ENCODE measurements at regions not wholly inside any gene's neighbourhood (a gene's known extent, or its start where the extent isn't known, plus 50 kb on each side); places are given as distances from the start of the nearest gene placed in this dataset.

DNA sequence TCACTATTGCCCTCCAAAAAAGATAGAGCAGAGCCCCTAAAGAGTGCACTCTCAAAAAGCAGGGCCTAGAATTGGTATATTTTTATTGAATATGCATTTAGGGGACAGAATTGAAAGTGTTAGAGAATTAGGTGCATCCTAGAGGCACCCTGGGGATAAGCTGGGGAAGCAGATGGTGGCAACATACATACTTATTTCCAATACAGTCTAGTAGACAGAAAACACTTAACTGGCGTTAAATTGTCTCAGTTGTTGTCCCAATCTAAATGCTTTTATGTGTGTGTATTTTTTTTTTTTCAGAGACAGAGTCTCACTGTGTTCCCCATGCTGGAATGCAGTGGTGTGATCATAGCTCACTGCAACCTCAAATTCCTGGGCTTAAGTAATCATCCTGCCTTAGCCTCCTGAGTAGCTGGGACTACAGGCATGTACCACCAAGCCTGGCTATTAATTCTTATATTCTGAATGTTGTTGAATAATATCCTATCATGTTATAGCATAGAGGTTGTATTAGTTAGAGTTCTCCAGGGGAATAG, 481.8 kb downstream of the GRXCR1 start:
- ATAC-seq (ENCODE audit: insufficient read depth, low FRiP score): no peak

DNA sequence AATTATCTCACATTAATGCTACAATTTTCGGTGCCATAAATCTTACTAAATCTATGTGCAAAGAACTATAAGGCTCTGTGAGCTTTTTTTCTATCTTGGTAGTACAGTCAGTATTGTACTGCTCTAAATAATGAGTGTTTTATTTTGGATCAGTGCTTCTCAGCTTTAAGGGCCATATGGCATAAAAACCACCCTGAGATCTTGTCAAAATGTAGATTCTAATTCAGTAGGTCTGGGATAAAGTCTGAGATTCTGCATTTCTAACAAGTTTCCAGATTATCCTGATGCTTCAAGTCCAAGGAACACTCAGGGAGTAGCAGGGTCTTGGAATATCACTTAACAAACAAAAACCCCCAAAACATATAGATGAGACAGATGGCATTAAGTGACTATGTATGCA, 486.5 kb downstream of the GRXCR1 start:
- 90 to 91% methylated on average over 1 of the region's 1 CpG for WGBS, 2 donors

More for the DNA sequence above, 481.8 kb downstream of the GRXCR1 start:
- WGBS, 2 donors: 67 to 70% methylated on average over 1 of the region's 1 CpG
- no peaks in the 10 kb centered on the region for H3K36me3 ChIP-seq (ENCODE audit: control insufficient read depth in 4 of 4, insufficient read depth in 4 of 4, low read length in 4 of 4)
- no peaks in the 10 kb centered on the region for H3K27me3 ChIP-seq (ENCODE audit: control insufficient read depth in 3 of 3, insufficient read depth in 3 of 3, low read length in 2 of 3)
- DNase-seq: no peak
- no peak overlapping the region for H3K4me3 ChIP-seq
- H3K9me3 ChIP-seq (ENCODE audit: control insufficient read depth in 4 of 4, insufficient read depth in 3 of 4, low read length in 3 of 4): peaks cover 0 to 4% (median 0%) of the 10 kb centered on the region in 4 donors
- TF ChIP-seq, protein P1, sequence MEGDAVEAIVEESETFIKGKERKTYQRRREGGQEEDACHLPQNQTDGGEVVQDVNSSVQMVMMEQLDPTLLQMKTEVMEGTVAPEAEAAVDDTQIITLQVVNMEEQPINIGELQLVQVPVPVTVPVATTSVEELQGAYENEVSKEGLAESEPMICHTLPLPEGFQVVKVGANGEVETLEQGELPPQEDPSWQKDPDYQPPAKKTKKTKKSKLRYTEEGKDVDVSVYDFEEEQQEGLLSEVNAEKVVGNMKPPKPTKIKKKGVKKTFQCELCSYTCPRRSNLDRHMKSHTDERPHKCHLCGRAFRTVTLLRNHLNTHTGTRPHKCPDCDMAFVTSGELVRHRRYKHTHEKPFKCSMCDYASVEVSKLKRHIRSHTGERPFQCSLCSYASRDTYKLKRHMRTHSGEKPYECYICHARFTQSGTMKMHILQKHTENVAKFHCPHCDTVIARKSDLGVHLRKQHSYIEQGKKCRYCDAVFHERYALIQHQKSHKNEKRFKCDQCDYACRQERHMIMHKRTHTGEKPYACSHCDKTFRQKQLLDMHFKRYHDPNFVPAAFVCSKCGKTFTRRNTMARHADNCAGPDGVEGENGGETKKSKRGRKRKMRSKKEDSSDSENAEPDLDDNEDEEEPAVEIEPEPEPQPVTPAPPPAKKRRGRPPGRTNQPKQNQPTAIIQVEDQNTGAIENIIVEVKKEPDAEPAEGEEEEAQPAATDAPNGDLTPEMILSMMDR (IDR thresholded peaks at IDR 0.05; ENCODE audit: control extremely low read depth, extremely low read depth): no peak
- no peak overlapping the region for H3K9ac ChIP-seq (ENCODE audit: insufficient read depth in 1 of 2, low read length in 2 of 2)
- H3K27ac ChIP-seq (ENCODE audit: low read depth in 1 of 2, low read length in 1 of 2): no peak overlapping the region
- H3K4me1 ChIP-seq (ENCODE audit: control insufficient read depth in 5 of 5, insufficient read depth in 5 of 5, low read length in 5 of 5): no peaks in the 10 kb centered on the region

DNA sequence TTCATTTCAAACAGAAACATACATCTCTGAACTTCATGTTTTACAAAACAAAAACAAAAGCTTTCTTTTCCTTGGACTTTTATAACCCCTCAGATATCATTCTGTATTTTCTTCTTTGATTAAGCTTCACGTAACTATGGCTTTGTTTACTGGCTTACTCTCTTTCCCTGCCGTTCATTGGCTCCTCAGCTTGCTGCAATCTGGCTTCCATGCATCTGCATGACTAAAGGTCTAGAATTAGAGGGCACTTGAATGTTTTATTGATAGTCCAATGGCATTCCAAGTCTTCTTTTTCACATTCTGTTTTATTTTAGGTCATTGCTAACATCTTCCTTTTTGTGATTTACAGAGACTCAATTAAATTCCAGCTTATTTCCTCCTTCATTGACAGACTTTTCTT, 487.6 kb downstream of the GRXCR1 start:
- Histone ChIP-seq H3K36me3 (ENCODE audit: control insufficient read depth in 4 of 4, insufficient read depth in 4 of 4, low read length in 4 of 4) (no peaks in the 10 kb centered on the region), H3K4me3 (no peak overlapping the region), H3K9me3 (ENCODE audit: control insufficient read depth in 4 of 4, insufficient read depth in 3 of 4, low read length in 3 of 4) (peaks cover 0 to 2% (median 0%) of the 10 kb centered on the region in 4 donors), H3K27ac (ENCODE audit: low read depth in 1 of 2, low read length in 1 of 2) (no peak overlapping the region), H3K9ac (ENCODE audit: insufficient read depth in 1 of 2, low read length in 2 of 2) (no peak overlapping the region), H3K4me1 (ENCODE audit: control insufficient read depth in 5 of 5, insufficient read depth in 5 of 5, low read length in 5 of 5) (no peaks in the 10 kb centered on the region), H3K27me3 (ENCODE audit: control insufficient read depth in 3 of 3, insufficient read depth in 3 of 3, low read length in 2 of 3) (no peaks in the 10 kb centered on the region)
- DNase-seq (no peak), ATAC-seq (ENCODE audit: insufficient read depth, low FRiP score) (no peak)
- 79% methylated on average over 2 of the region's 2 CpGs for whole genome bisulfite sequencing, 2 donors
- TF ChIP-seq, protein P1 (IDR thresholded peaks at IDR 0.05; ENCODE audit: control extremely low read depth, extremely low read depth): no peak

More for the DNA sequence above, 486.5 kb downstream of the GRXCR1 start:
- DNase-seq: no peak
- no peak overlapping the region for H3K9ac ChIP-seq (ENCODE audit: insufficient read depth in 1 of 2, low read length in 2 of 2)
- H3K4me3 ChIP-seq: no peak overlapping the region
- H3K4me1 ChIP-seq (ENCODE audit: control insufficient read depth in 5 of 5, insufficient read depth in 5 of 5, low read length in 5 of 5): no peaks in the 10 kb centered on the region
- TF ChIP-seq, protein P1 (IDR thresholded peaks at IDR 0.05; ENCODE audit: control extremely low read depth, extremely low read depth): no peak
- ATAC-seq (ENCODE audit: insufficient read depth, low FRiP score): no peak
- no peaks in the 10 kb centered on the region for H3K36me3 ChIP-seq (ENCODE audit: control insufficient read depth in 4 of 4, insufficient read depth in 4 of 4, low read length in 4 of 4)
- no peak overlapping the region for H3K27ac ChIP-seq (ENCODE audit: low read depth in 1 of 2, low read length in 1 of 2)
- peaks cover 0 to 2% (median 0%) of the 10 kb centered on the region in 4 donors for H3K9me3 ChIP-seq (ENCODE audit: control insufficient read depth in 4 of 4, insufficient read depth in 3 of 4, low read length in 3 of 4)
- H3K27me3 ChIP-seq (ENCODE audit: control insufficient read depth in 3 of 3, insufficient read depth in 3 of 3, low read length in 2 of 3): no peaks in the 10 kb centered on the region

DNA sequence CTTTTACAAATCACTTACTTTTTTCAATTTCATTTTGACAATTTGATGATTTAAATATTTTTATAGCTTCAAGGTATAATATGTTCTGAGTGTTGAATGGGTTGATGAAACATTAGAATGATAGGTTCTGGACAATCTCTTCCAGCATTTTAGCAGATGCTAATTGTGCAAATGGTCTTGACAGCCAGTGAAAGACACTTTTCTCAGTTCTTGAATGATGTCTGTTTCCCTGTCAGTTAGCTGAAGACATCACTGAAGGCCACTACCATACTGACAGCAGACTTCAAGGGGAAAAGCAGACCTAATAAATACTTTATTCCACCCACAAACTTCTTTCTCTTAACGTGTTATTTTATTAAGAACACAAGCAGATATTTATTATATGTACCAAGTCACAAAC, 498.6 kb downstream of the GRXCR1 start:
- ATAC-seq (ENCODE audit: insufficient read depth, low FRiP score) (no peak), DNase-seq (no peak)
- Histone ChIP-seq H3K9me3 (ENCODE audit: control insufficient read depth in 4 of 4, insufficient read depth in 3 of 4, low read length in 3 of 4) (no peaks in the 10 kb centered on the region), H3K4me3 (no peak overlapping the region), H3K9ac (ENCODE audit: insufficient read depth in 1 of 2, low read length in 2 of 2) (no peak overlapping the region), H3K4me1 (ENCODE audit: control insufficient read depth in 5 of 5, insufficient read depth in 5 of 5, low read length in 5 of 5) (no peaks in the 10 kb centered on the region), H3K36me3 (ENCODE audit: control insufficient read depth in 4 of 4, insufficient read depth in 4 of 4, low read length in 4 of 4) (no peaks in the 10 kb centered on the region), H3K27me3 (ENCODE audit: control insufficient read depth in 3 of 3, insufficient read depth in 3 of 3, low read length in 2 of 3) (no peaks in the 10 kb centered on the region), H3K27ac (ENCODE audit: low read depth in 1 of 2, low read length in 1 of 2) (no peak overlapping the region)
- WGBS, 2 donors: 30 to 47% methylated on average over 1 of the region's 1 CpG
- TF ChIP-seq, protein P1 (IDR thresholded peaks at IDR 0.05; ENCODE audit: control extremely low read depth, extremely low read depth): no peak

All from lung (tissue), 11 donors.